ENCODE measurements at regions not wholly inside any gene's neighbourhood (a gene's known extent, or its start where the extent isn't known, plus 50 kb on each side); places are given as distances from the start of the nearest gene placed in this dataset.

GRCh38 chr13:109301726-109302125 is 484.7 kb downstream of the IRS2 start:
- ATAC-seq (ENCODE audit: low read depth), result no peak
- no peaks in the 10 kb centered on the region for H3K36me3 Mint-ChIP-seq

GRCh38 chr13:109301276-109301675 is 485.1 kb downstream of the IRS2 start:
- Mint-ChIP-seq H3K4me1 (no peaks in the 10 kb centered on the region), H3K9me3 (no peaks in the 10 kb centered on the region)

More at GRCh38 chr13:109301726-109302125, 484.7 kb downstream of the IRS2 start:
- no peak overlapping the region for H3K4me3 Mint-ChIP-seq
- DNase-seq (ENCODE audit: low spot score in 2 of 2), result no peak
- H3K9me3 Mint-ChIP-seq, result no peaks in the 10 kb centered on the region
- no peaks in the 10 kb centered on the region for H3K27me3 Mint-ChIP-seq
- no peaks in the 10 kb centered on the region for H3K4me1 Mint-ChIP-seq
- H3K27ac Mint-ChIP-seq, result no peak overlapping the region

GRCh38 chr13:109297628-109298027 is 488.8 kb downstream of the IRS2 start:
- H3K36me3 Mint-ChIP-seq, result no peaks in the 10 kb centered on the region
- no peak overlapping the region for H3K4me3 Mint-ChIP-seq
- no peaks in the 10 kb centered on the region for H3K4me1 Mint-ChIP-seq
- H3K27me3 Mint-ChIP-seq, result no peaks in the 10 kb centered on the region
- no peak for DNase-seq (ENCODE audit: low spot score in 2 of 2)
- no peak overlapping the region for H3K27ac Mint-ChIP-seq
- peaks cover 2% of the 10 kb centered on the region for H3K9me3 Mint-ChIP-seq
- ATAC-seq (ENCODE audit: low read depth), result no peak

More at GRCh38 chr13:109301276-109301675, 485.1 kb downstream of the IRS2 start:
- H3K4me3 Mint-ChIP-seq, result no peak overlapping the region
- DNase-seq (ENCODE audit: low spot score in 2 of 2) (no peak), ATAC-seq (ENCODE audit: low read depth) (no peak)
- no peaks in the 10 kb centered on the region for H3K27me3 Mint-ChIP-seq
- H3K36me3 Mint-ChIP-seq, result no peaks in the 10 kb centered on the region
- no peak overlapping the region for H3K27ac Mint-ChIP-seq

- ATAC-seq (ENCODE audit: low read depth) (no peak), DNase-seq (ENCODE audit: low spot score in 2 of 2) (no peak)
- no peaks in the 10 kb centered on the region for H3K4me1 Mint-ChIP-seq
- H3K36me3 Mint-ChIP-seq, result no peaks in the 10 kb centered on the region
- H3K27ac Mint-ChIP-seq, result no peak overlapping the region
- H3K9me3 Mint-ChIP-seq, result peaks cover 2% of the 10 kb centered on the region
- H3K27me3 Mint-ChIP-seq, result no peaks in the 10 kb centered on the region
- no peak overlapping the region for H3K4me3 Mint-ChIP-seq
These were observed 493.2 kb downstream of the IRS2 start for GRCh38 chr13:109293166-109293565.

- Mint-ChIP-seq H3K27ac (no peak overlapping the region), H3K27me3 (peaks cover 1% of the 10 kb centered on the region)
- ATAC-seq (ENCODE audit: low read depth), result no peak
These were observed 498.2 kb downstream of the IRS2 start for GRCh38 chr13:109288151-109288709.

GRCh38 chr13:109287553-109287952 is 498.8 kb downstream of the IRS2 start:
- DNase-seq (ENCODE audit: low spot score in 2 of 2) (no peak), ATAC-seq (ENCODE audit: low read depth) (no peak)
- no peak overlapping the region for H3K27ac Mint-ChIP-seq
- peaks cover 1% of the 10 kb centered on the region for H3K27me3 Mint-ChIP-seq
- H3K36me3 Mint-ChIP-seq, result no peaks in the 10 kb centered on the region
- no peaks in the 10 kb centered on the region for H3K9me3 Mint-ChIP-seq
- no peaks in the 10 kb centered on the region for H3K4me1 Mint-ChIP-seq
- no peak overlapping the region for H3K4me3 Mint-ChIP-seq

More at GRCh38 chr13:109288151-109288709, 498.2 kb downstream of the IRS2 start:
- Mint-ChIP-seq H3K36me3 (no peaks in the 10 kb centered on the region), H3K4me1 (no peaks in the 10 kb centered on the region), H3K9me3 (no peaks in the 10 kb centered on the region), H3K4me3 (no peak overlapping the region)
- no peak for DNase-seq (ENCODE audit: low spot score in 2 of 2)

GRCh38 chr13:109285586-109285985 is 500.8 kb downstream of the IRS2 start:
- no peak overlapping the region for H3K4me3 Mint-ChIP-seq
- H3K9me3 Mint-ChIP-seq, result peaks cover 2% of the 10 kb centered on the region
- H3K27ac Mint-ChIP-seq, result no peak overlapping the region
- H3K4me1 Mint-ChIP-seq, result no peaks in the 10 kb centered on the region
- DNase-seq (ENCODE audit: low spot score in 2 of 2) (no peak), ATAC-seq (ENCODE audit: low read depth) (no peak)
- peaks cover 1% of the 10 kb centered on the region for H3K27me3 Mint-ChIP-seq
- H3K36me3 Mint-ChIP-seq, result no peaks in the 10 kb centered on the region

- ATAC-seq (ENCODE audit: low read depth) (no peak), DNase-seq (ENCODE audit: low spot score in 2 of 2) (no peak)
- H3K9me3 Mint-ChIP-seq, result peaks cover 2% of the 10 kb centered on the region
- no peaks in the 10 kb centered on the region for H3K4me1 Mint-ChIP-seq
- no peak overlapping the region for H3K4me3 Mint-ChIP-seq
- H3K27ac Mint-ChIP-seq, result no peak overlapping the region
- H3K36me3 Mint-ChIP-seq, result no peaks in the 10 kb centered on the region
- peaks cover 1% of the 10 kb centered on the region for H3K27me3 Mint-ChIP-seq
These were observed 504.3 kb downstream of the IRS2 start for GRCh38 chr13:109281903-109282635.

- peaks cover 1% of the 10 kb centered on the region for H3K27me3 Mint-ChIP-seq
These were observed 505.1 kb downstream of the IRS2 start for GRCh38 chr13:109281017-109281902.

GRCh38 chr13:109276261-109276660 is 510.1 kb downstream of the IRS2 start:
- Mint-ChIP-seq H3K27ac (no peak overlapping the region), H3K36me3 (no peaks in the 10 kb centered on the region), H3K4me1 (no peaks in the 10 kb centered on the region), H3K9me3 (peaks cover 2% of the 10 kb centered on the region), H3K27me3 (no peaks in the 10 kb centered on the region), H3K4me3 (no peak overlapping the region)
- no peak for DNase-seq (ENCODE audit: low spot score in 2 of 2)
- no peak for ATAC-seq (ENCODE audit: low read depth)

More at GRCh38 chr13:109281017-109281902, 505.1 kb downstream of the IRS2 start:
- H3K4me1 Mint-ChIP-seq, result no peaks in the 10 kb centered on the region
- ATAC-seq (ENCODE audit: low read depth) (no peak), DNase-seq (ENCODE audit: low spot score in 2 of 2) (no peak)
- H3K9me3 Mint-ChIP-seq, result peaks cover 2% of the 10 kb centered on the region
- H3K36me3 Mint-ChIP-seq, result no peaks in the 10 kb centered on the region
- no peak overlapping the region for H3K27ac Mint-ChIP-seq
- no peak overlapping the region for H3K4me3 Mint-ChIP-seq

- ATAC-seq (ENCODE audit: low read depth) (no peak), DNase-seq (ENCODE audit: low spot score in 2 of 2) (no peak)
- no peak overlapping the region for H3K4me3 Mint-ChIP-seq
- H3K4me1 Mint-ChIP-seq, result no peaks in the 10 kb centered on the region
- H3K27me3 Mint-ChIP-seq, result no peaks in the 10 kb centered on the region
- peaks cover 2% of the 10 kb centered on the region for H3K9me3 Mint-ChIP-seq
- H3K27ac Mint-ChIP-seq, result no peak overlapping the region
- no peaks in the 10 kb centered on the region for H3K36me3 Mint-ChIP-seq
These were observed 510.5 kb downstream of the IRS2 start for GRCh38 chr13:109275852-109276251.

- ATAC-seq (ENCODE audit: low read depth), result no peak
- Mint-ChIP-seq H3K9me3 (no peaks in the 10 kb centered on the region), H3K4me3 (no peak overlapping the region), H3K27me3 (no peaks in the 10 kb centered on the region), H3K27ac (no peak overlapping the region), H3K4me1 (no peaks in the 10 kb centered on the region), H3K36me3 (no peaks in the 10 kb centered on the region)
- DNase-seq (ENCODE audit: low spot score in 2 of 2), result no peak
These were observed 511.1 kb downstream of the IRS2 start for GRCh38 chr13:109275139-109275745.

- Mint-ChIP-seq H3K4me3 (no peak overlapping the region), H3K27me3 (peaks cover 2% of the 10 kb centered on the region), H3K4me1 (no peaks in the 10 kb centered on the region), H3K9me3 (no peaks in the 10 kb centered on the region), H3K27ac (no peak overlapping the region), H3K36me3 (no peaks in the 10 kb centered on the region)
- ATAC-seq (ENCODE audit: low read depth), result no peak
- no peak for DNase-seq (ENCODE audit: low spot score in 2 of 2)
These were observed 512.1 kb downstream of the IRS2 start for GRCh38 chr13:109274188-109274821.
